VCaP (cell line): ENCODE measurements at regions not wholly inside any gene's neighbourhood (a gene's known extent, or its start where the extent isn't known, plus 50 kb on each side); places are given as distances from the start of the nearest gene placed in this dataset.

ENCODE experiments used
- H3K27ac ChIP-seq: fragments of 450-650 bp; 2 replicates; pipeline ENCODE4 v1.5.1; 2017
- TF ChIP-seq, protein P1 (sequence below): fragments of 450-650 bp; conservative IDR thresholded peaks from 2 replicates; pipeline ENCODE4 v1.5.1; 2017; ENCODE audit warnings: mild to moderate bottlenecking, moderate library complexity

DNA sequence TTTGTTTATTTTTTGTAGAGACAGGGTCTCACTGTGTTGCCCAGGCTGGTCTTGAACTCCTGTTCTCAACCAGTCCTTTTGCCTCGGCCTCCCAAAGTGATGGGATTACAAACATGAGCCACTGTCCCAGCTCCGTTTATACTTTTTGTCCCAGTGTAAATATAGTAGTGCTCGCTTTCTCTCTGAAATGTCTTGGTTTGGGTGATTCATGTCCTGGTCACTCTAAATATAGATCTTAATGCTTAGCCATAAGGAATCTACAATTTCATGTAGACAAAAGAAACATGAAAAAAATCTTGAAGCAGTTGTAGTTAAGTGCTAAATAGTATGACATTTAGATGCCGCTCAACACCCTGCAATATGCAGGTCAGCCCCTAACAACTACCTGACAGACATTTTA lies 126.9 kb downstream of the KATNIP start:
- TF ChIP-seq, protein P1, sequence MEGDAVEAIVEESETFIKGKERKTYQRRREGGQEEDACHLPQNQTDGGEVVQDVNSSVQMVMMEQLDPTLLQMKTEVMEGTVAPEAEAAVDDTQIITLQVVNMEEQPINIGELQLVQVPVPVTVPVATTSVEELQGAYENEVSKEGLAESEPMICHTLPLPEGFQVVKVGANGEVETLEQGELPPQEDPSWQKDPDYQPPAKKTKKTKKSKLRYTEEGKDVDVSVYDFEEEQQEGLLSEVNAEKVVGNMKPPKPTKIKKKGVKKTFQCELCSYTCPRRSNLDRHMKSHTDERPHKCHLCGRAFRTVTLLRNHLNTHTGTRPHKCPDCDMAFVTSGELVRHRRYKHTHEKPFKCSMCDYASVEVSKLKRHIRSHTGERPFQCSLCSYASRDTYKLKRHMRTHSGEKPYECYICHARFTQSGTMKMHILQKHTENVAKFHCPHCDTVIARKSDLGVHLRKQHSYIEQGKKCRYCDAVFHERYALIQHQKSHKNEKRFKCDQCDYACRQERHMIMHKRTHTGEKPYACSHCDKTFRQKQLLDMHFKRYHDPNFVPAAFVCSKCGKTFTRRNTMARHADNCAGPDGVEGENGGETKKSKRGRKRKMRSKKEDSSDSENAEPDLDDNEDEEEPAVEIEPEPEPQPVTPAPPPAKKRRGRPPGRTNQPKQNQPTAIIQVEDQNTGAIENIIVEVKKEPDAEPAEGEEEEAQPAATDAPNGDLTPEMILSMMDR = no peak
- H3K27ac ChIP-seq = no peak overlapping the region

DNA sequence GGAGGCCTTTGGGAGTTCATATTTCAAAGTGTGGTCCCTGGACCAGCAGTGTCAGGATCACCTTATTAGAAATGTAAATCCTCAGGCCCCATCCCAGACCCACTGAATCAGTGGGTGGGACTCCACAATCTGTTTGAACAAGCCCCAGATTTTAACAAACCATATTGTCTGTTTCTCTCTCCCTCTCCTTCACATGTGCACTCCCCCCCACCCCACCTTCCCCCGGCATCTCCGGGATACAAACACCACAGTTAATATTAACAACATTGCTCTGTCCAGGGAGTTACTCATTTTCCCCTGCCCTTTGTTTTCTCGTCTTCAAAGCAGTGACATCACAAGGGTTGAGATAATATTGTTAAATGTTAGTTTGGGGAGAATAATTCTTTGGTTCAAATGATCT lies 127.3 kb downstream of the KATNIP start:
- H3K27ac ChIP-seq = no peak overlapping the region
- TF ChIP-seq, protein P1 = no peak

DNA sequence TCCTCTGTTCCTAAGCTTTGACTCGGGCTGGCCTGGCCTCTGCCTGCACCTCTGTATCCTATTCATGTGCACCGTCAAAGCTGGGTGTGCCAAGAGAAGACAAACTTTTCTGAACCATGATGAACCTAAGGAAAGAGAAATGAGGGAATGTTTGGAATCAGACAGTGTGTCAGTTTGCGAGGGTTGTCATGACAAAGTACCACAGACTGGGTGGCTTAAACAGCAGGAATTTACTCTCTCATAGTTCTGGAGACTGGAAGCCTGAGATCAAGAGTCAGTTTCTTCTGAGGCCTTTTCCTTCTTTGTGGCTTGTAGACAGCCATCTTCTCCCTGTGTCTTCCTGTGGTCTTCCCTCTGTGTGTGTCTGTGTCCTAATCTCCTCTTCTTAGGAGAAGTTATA lies 129.0 kb downstream of the KATNIP start:
- no peak overlapping the region for H3K27ac ChIP-seq
- TF ChIP-seq, protein P1 = no peak

DNA sequence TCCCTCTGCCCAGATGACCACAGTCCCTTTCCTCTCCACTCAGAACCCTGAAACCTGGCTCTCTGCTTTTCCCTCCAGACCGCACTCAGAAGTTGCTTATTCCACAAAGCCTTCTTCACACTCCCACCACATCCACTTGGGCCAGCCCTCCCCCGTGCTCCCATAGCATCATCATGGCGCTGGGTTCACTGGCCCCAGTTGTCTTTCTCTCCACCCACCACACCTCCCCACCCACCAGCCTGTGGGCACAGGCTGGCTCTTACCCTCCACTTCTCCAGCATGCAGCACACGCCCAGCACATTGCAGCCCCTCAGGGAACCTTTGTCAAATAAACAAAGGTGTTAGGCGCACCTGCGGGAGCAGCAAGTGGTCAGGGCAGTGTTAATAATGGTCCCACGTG lies 130.0 kb downstream of the KATNIP start:
- H3K27ac ChIP-seq = no peak overlapping the region
- TF ChIP-seq, protein P1 = no peak

DNA sequence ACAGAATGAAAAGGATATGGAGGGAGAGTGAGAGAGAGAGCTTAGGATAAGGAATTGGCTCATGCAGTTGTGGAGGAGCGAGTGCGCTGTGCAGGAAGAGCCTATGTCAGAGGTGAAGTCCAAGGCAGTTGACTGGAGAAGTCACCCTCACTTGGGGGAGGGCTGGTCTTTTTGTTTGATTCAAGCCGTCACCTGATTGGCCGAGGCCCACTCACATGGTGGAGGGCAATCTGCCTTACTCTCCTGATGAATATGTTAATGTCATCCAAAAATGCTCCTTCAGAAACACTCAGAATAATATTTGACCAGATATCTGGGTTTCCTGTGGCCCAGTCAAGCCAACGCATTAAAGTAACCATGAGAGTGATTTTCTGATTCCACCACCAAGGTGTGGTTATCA lies 131.7 kb downstream of the KATNIP start:
- TF ChIP-seq, protein P1 = no peak
- no peak overlapping the region for H3K27ac ChIP-seq

DNA sequence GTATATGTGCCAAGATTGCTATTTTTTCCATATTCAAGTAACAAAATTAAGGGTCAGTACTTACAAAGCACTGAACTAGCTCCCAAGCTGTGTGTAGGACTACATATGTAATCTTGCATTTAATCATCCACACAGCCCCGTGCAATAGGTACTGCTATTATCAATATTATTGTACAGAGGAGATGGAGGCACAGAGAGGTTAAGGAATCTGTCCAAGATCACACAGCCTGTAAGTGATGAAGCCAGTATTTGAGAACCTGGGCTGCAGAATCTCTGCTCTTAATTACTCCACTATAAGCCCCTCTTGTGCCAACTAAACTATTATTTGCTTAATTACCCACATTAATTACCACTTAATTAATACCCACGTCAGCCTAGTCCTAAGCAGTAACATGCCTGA lies 134.1 kb downstream of the KATNIP start:
- TF ChIP-seq, protein P1 = no peak
- H3K27ac ChIP-seq = no peak overlapping the region

DNA sequence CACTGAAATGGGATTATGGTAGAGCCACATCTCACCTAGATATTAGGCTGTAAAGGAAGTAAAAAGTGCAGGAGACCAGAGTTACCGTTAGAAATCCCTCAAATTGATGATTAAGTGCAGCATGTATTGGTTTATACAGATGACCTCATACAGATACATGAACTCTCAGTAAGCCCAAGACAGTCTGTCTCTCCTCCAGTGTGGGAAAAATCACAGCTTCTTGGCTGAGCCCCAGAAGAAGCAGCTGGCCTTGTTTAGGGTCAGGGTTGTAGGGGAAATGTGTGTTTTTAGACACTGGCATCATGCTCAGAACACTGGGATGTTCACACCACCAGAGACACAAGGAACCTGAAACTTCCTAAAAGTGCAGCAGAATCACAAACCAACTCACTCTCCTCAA lies 135.9 kb downstream of the KATNIP start:
- TF ChIP-seq, protein P1 = no peak
- H3K27ac ChIP-seq = no peak overlapping the region

DNA sequence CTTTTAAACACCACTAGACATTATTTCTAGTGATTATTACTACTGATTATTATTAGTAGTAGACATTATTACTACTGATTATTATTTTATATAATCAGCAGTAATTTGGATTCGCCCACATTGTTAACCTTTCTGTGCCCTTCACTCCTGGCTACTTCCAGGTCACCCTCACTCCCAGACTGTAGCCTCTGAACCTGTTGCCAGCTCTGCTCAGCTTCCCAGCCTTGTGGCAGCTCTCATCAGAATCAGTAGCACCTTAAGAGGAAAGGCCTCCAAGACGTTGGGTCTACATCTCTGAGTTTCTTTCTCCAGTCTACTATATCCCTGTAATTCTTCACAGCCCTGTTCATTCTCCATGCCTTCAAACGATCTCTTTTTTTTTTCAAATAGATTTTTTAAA lies 137.0 kb downstream of the KATNIP start:
- no peak overlapping the region for H3K27ac ChIP-seq
- TF ChIP-seq, protein P1 = no peak
